GM23248 (cell line): ENCODE measurements at regions not wholly inside any gene's neighbourhood (a gene's known extent, or its start where the extent isn't known, plus 50 kb on each side); places are given as distances from the start of the nearest gene placed in this dataset.

Source experiments
- EZH2 ChIP-seq: fragments of 200-600 bp; sonication (generic); IDR thresholded peaks from 2 replicates; pipeline ENCODE4 v1.6.1; 2018; ENCODE audit warnings: antibody characterized with exemption, mild to moderate bottlenecking; ENCODE audit not compliant: insufficient read depth, poor library complexity, severe bottlenecking
- EZH2phosphoT487 ChIP-seq: fragments of 200-600 bp; sonication (generic); IDR thresholded peaks from 2 replicates; pipeline ENCODE4 v1.6.1; 2018; ENCODE audit warnings: antibody characterized with exemption, moderate library complexity, mild to moderate bottlenecking, low read depth; ENCODE audit not compliant: insufficient read depth

DNA sequence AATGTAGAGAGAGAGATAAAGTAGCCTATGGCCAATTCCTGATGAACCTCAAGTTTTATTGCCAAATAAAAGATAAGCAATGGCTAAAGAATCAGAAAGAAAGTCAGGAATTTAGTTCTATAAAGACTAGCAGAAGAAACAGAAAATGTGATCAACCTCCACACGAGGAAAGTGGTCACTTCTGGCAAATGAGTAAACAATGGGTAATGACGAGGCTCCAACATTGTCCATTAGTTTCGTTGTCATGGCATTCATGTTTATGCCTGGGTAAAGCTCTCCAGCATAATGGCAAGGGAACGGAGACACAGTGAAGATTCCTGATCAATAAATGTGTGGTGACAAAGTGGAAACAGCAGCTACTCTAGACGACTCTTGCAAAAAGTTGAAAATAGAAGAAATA is 341.8 kb upstream of the CTNND2 start:
- TF ChIP-seq EZH2phosphoT487, result no peak
- TF ChIP-seq EZH2, result no peak
